H9 (cell line): ENCODE measurements at regions not wholly inside any gene's neighbourhood (a gene's known extent, or its start where the extent isn't known, plus 50 kb on each side); places are given as distances from the start of the nearest gene placed in this dataset.

Source experiments
- DNase-seq: peaks from one replicate; pipeline ENCODE4 v3.0.0-alpha.2; 2017
- H2AFZ ChIP-seq: one replicate; pipeline ENCODE4 v1.6.1; 2013; ENCODE audit warnings: mild to moderate bottlenecking, low read length, control low read depth, moderate library complexity
- H2AK5ac ChIP-seq: 2 replicates; pipeline ENCODE4 v1.6.1; 2013; ENCODE audit warnings: low read length, control low read depth, mixed read lengths; ENCODE audit not compliant: insufficient read length
- H2BK120ac ChIP-seq: one replicate; pipeline ENCODE4 v1.6.1; 2013; ENCODE audit warnings: low read depth, mild to moderate bottlenecking, low read length, control low read depth, inconsistent platforms; ENCODE audit not compliant: poor library complexity, severe bottlenecking
- H2BK12ac ChIP-seq: 2 replicates; pipeline ENCODE4 v1.6.1; 2013; ENCODE audit warnings: low read length, control low read depth, mixed read lengths, low read depth; ENCODE audit not compliant: insufficient read length
- H2BK15ac ChIP-seq: 2 replicates; pipeline ENCODE4 v1.6.1; 2013; ENCODE audit warnings: low read depth, low read length, control low read depth
- H2BK20ac ChIP-seq: one replicate; pipeline ENCODE4 v1.6.1; 2013; ENCODE audit warnings: low read depth, mild to moderate bottlenecking, low read length, control low read depth, inconsistent platforms; ENCODE audit not compliant: poor library complexity, severe bottlenecking
- H2BK5ac ChIP-seq: 2 replicates; pipeline ENCODE4 v1.6.1; 2013; ENCODE audit warnings: low read length, control low read depth, mixed read lengths; ENCODE audit not compliant: insufficient read length
- H3K14ac ChIP-seq: 2 replicates; pipeline ENCODE4 v1.6.1; 2013; ENCODE audit warnings: low read length, control low read depth; ENCODE audit not compliant: insufficient read depth
- H3K18ac ChIP-seq: 2 replicates; pipeline ENCODE4 v1.6.1; 2013; ENCODE audit warnings: low read depth, mild to moderate bottlenecking, mixed read lengths, low read length, control low read depth; ENCODE audit not compliant: insufficient read length
- H3K23ac ChIP-seq: 2 replicates; pipeline ENCODE4 v1.6.1; 2013; ENCODE audit warnings: low read length, control low read depth, mixed read lengths, low read depth; ENCODE audit not compliant: insufficient read length
- H3K23me2 ChIP-seq: 2 replicates; pipeline ENCODE4 v1.6.1; 2013; ENCODE audit warnings: low read depth, mild to moderate bottlenecking, mixed read lengths, low read length, control low read depth; ENCODE audit not compliant: insufficient read length, poor library complexity, severe bottlenecking
- H3K27ac ChIP-seq: 2 replicates; pipeline ENCODE4 v1.5.1; 2013; ENCODE audit warnings: low read length, control low read depth, mixed read lengths, low read depth; ENCODE audit not compliant: insufficient read length
- H3K27me3 ChIP-seq: 2 replicates; pipeline ENCODE4 v1.6.1; 2013; ENCODE audit warnings: low read length, control low read depth, inconsistent platforms; ENCODE audit not compliant: insufficient read depth
- H3K4ac ChIP-seq: 2 replicates; pipeline ENCODE4 v1.6.1; 2013; ENCODE audit warnings: low read depth, mild to moderate bottlenecking, control low read depth, inconsistent platforms, low read length, moderate library complexity
- H3K4me1 ChIP-seq: 2 replicates; pipeline ENCODE4 v1.6.1; 2013; ENCODE audit warnings: low read length, control low read depth, inconsistent platforms; ENCODE audit not compliant: insufficient read depth
- H3K4me2 ChIP-seq: 2 replicates; pipeline ENCODE4 v1.6.1; 2013; ENCODE audit warnings: low read length, control low read depth, mixed read lengths; ENCODE audit not compliant: insufficient read length, insufficient read depth
- H3K56ac ChIP-seq: 2 replicates; pipeline ENCODE4 v1.6.1; 2013; ENCODE audit warnings: low read depth, mild to moderate bottlenecking, mixed read lengths, low read length, control low read depth; ENCODE audit not compliant: insufficient read length
- H3K79me1 ChIP-seq: 2 replicates; pipeline ENCODE4 v1.6.1; 2013; ENCODE audit warnings: low read depth, mild to moderate bottlenecking, moderate library complexity, low read length, control low read depth, inconsistent platforms; ENCODE audit not compliant: insufficient read depth, poor library complexity, severe bottlenecking
- H3K79me2 ChIP-seq: 2 replicates; pipeline ENCODE4 v1.6.1; 2013; ENCODE audit warnings: low read length, control low read depth, inconsistent platforms; ENCODE audit not compliant: insufficient read depth
- H3K9ac ChIP-seq: 2 replicates; pipeline ENCODE4 v1.6.1; 2013; ENCODE audit warnings: low read length, control low read depth, mixed read lengths; ENCODE audit not compliant: insufficient read length; ENCODE audit errors: extremely low read depth
- H3K9me3 ChIP-seq: one replicate; pipeline ENCODE4 v1.6.1; 2013; ENCODE audit warnings: low read depth, low read length, inconsistent platforms; ENCODE audit not compliant: control insufficient read depth
- H3T11ph ChIP-seq: one replicate; pipeline ENCODE4 v1.6.1; 2013; ENCODE audit warnings: mild to moderate bottlenecking, low read length, control low read depth, inconsistent platforms
- H4K20me1 ChIP-seq: one replicate; pipeline ENCODE4 v1.6.1; 2013; ENCODE audit not compliant: control insufficient read depth, insufficient read length, insufficient read depth
- H4K5ac ChIP-seq: 2 replicates; pipeline ENCODE4 v1.6.1; 2013; ENCODE audit warnings: low read depth, mild to moderate bottlenecking, mixed read lengths, low read length, control low read depth; ENCODE audit not compliant: insufficient read length
- H4K8ac ChIP-seq: replicated peaks from 2 replicates; pipeline ENCODE4 v1.6.1; 2013; ENCODE audit warnings: low read length, control low read depth, mixed read lengths, low read depth; ENCODE audit not compliant: insufficient read length
- H4K91ac ChIP-seq: 2 replicates; pipeline ENCODE4 v1.6.1; 2013; ENCODE audit warnings: low read depth, mild to moderate bottlenecking, moderate library complexity, mixed read lengths, low read length, control low read depth; ENCODE audit not compliant: insufficient read length
- H3K27ac Mint-ChIP-seq, 3 experiments: 2 replicates in 2 of 3; 3 replicates in 1 of 3; pipeline ENCODE4 v1.8.0; 2020 to 2021; ENCODE audit warnings: mixed read lengths in 3 of 3, mild to moderate bottlenecking in 1 of 3, moderate library complexity in 1 of 3
- H3K27me3 Mint-ChIP-seq: 2 replicates; pipeline ENCODE4 v1.8.0; 2021; ENCODE audit warnings: low read depth, mild to moderate bottlenecking, moderate library complexity, mixed read lengths
- H3K36me3 Mint-ChIP-seq, 3 experiments: 2 replicates in 2 of 3; 3 replicates in 1 of 3; pipeline ENCODE4 v1.8.0; 2020 to 2021; ENCODE audit warnings: low read depth in 3 of 3, mixed read lengths in 3 of 3; ENCODE audit not compliant: insufficient read depth in 1 of 3
- H3K4me1 Mint-ChIP-seq, 2 experiments: 2 replicates each; pipeline ENCODE4 v1.8.0; 2020; ENCODE audit warnings: mixed read lengths in 2 of 2
- H3K4me3 Mint-ChIP-seq, 2 experiments: 2 replicates in 1 of 2; 3 replicates in 1 of 2; pipeline ENCODE4 v1.8.0; 2020 to 2021; ENCODE audit warnings: mild to moderate bottlenecking in 2 of 2, mixed read lengths in 2 of 2, moderate library complexity in 1 of 2
- H3K9me3 Mint-ChIP-seq, 2 experiments: 2 replicates in 1 of 2; 3 replicates in 1 of 2; pipeline ENCODE4 v1.8.0; 2020; ENCODE audit warnings: mild to moderate bottlenecking in 2 of 2, mixed read lengths in 2 of 2, moderate library complexity in 1 of 2
- CTCF ChIP-seq: fragments of 200-600 bp; sonication (generic); conservative IDR thresholded peaks from 3 replicates; pipeline ENCODE4 v1.8.0; 2021; ENCODE audit warnings: antibody characterized with exemption, mild to moderate bottlenecking
- WGBS: extraction: QIAGEN DNeasy Blood & Tissue Kit; methylation state at CpG from one replicate; pipeline ENCODE4 v1.1.7; 2013; ENCODE audit warnings: missing lambda C conversion rate, low lambda C conversion rate, mixed read lengths; ENCODE audit not compliant: insufficient read length; ENCODE audit errors: extremely low coverage; 5-methylcytosine and 5-hydroxymethylcytosine counted together

DNA sequence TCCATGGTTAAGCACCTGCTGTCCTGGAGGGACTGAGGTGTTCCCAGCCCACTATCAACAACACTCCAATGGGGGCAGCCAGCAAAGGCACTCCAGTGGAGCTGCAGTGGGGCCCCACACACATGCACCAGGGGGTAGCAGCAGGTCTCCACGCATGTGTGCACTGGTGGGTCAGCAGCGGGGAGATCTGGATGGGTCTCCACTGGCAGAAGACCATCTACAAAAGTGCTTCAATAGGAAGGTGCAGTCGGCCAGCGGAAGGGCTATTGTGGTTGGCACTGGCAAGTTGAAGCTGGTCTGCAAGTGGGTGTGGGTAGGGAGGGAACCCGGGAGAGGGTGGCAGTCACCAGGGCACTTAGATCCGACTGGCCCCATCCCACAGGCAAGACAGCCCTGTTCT, 1355.4 kb downstream of the NSUN3 start:
- Mint-ChIP-seq H3K27ac (no peak overlapping the region), H3K9me3 (peaks cover 19 to 35% of the 10 kb centered on the region in 2 experiments), H3K36me3 (peaks cover 9 to 24% (median 20%) of the 10 kb centered on the region in 3 experiments), H3K4me1 (no peaks in the 10 kb centered on the region), H3K4me3 (no peak overlapping the region), H3K27me3 (no peaks in the 10 kb centered on the region; the same call in 1 of the 2 replicates)
- Histone ChIP-seq H3K56ac (no peak overlapping the region), H3K4me2 (no peak overlapping the region), H3K23ac (no peak overlapping the region), H2BK20ac (no peak overlapping the region), H3K9me3 (no peaks in the 10 kb centered on the region), H3K27ac (no peak overlapping the region), H3T11ph (no peak overlapping the region), H3K27me3 (no peaks in the 10 kb centered on the region), H3K4ac (no peak overlapping the region), H2AFZ (no peak overlapping the region), H3K79me1 (no peaks in the 10 kb centered on the region), H4K5ac (no peak overlapping the region), H4K20me1 (no peaks in the 10 kb centered on the region), H3K14ac (no peak overlapping the region), H3K79me2 (no peaks in the 10 kb centered on the region), H4K8ac (no peak overlapping the region), H2AK5ac (no peak overlapping the region), H2BK12ac (no peak overlapping the region), H3K23me2 (no peaks in the 10 kb centered on the region), H2BK120ac (no peak overlapping the region), H2BK5ac (no peak overlapping the region), H4K91ac (no peak overlapping the region), H3K9ac (no peak overlapping the region), H2BK15ac (no peak overlapping the region), H3K18ac (no peak overlapping the region), H3K4me1 (no peaks in the 10 kb centered on the region)
- no peak for DNase-seq
- no peak for TF ChIP-seq CTCF
- no CpG with 5 or more reads among the region's 6 CpGs for WGBS
